ENCODE measurements at regions not wholly inside any gene's neighbourhood (a gene's known extent, or its start where the extent isn't known, plus 50 kb on each side); places are given as distances from the start of the nearest gene placed in this dataset.

- no peak for DNase-seq (ENCODE audit: extremely low spot score, unreplicated experiment)
- H3K27me3 Mint-ChIP-seq (ENCODE audit: unreplicated experiment): peaks cover 17% of the 10 kb centered on the region
- H3K27ac Mint-ChIP-seq (ENCODE audit: unreplicated experiment): no peak overlapping the region
- H3K36me3 Mint-ChIP-seq (ENCODE audit: unreplicated experiment): no peaks in the 10 kb centered on the region
- H3K4me3 Mint-ChIP-seq (ENCODE audit: unreplicated experiment): no peak overlapping the region
- no peak for TF ChIP-seq CTCF (IDR thresholded peaks at IDR 0.05)
- no peaks in the 10 kb centered on the region for H3K9me3 Mint-ChIP-seq (ENCODE audit: unreplicated experiment)
- H3K4me1 Mint-ChIP-seq (ENCODE audit: unreplicated experiment): peaks cover 11% of the 10 kb centered on the region
These were observed 223.7 kb upstream of the ADARB2 start for GRCh38 chr10:1960982-1961381.

GRCh38 chr10:1957057-1957456, 219.7 kb upstream of the ADARB2 start:
- Mint-ChIP-seq H3K4me1 (ENCODE audit: unreplicated experiment) (peaks cover 16% of the 10 kb centered on the region), H3K4me3 (ENCODE audit: unreplicated experiment) (no peak overlapping the region), H3K9me3 (ENCODE audit: unreplicated experiment) (no peaks in the 10 kb centered on the region), H3K27me3 (ENCODE audit: unreplicated experiment) (peaks cover 17% of the 10 kb centered on the region), H3K36me3 (ENCODE audit: unreplicated experiment) (no peaks in the 10 kb centered on the region), H3K27ac (ENCODE audit: unreplicated experiment) (no peak overlapping the region)
- no peak for TF ChIP-seq CTCF (IDR thresholded peaks at IDR 0.05)
- DNase-seq (ENCODE audit: extremely low spot score, unreplicated experiment): no peak

GRCh38 chr10:1954300-1954699, 217.0 kb upstream of the ADARB2 start:
- H3K27me3 Mint-ChIP-seq (ENCODE audit: unreplicated experiment): peaks cover 12% of the 10 kb centered on the region
- no peak overlapping the region for H3K27ac Mint-ChIP-seq (ENCODE audit: unreplicated experiment)
- H3K4me1 Mint-ChIP-seq (ENCODE audit: unreplicated experiment): peaks cover 7% of the 10 kb centered on the region
- H3K36me3 Mint-ChIP-seq (ENCODE audit: unreplicated experiment): no peaks in the 10 kb centered on the region
- no peaks in the 10 kb centered on the region for H3K9me3 Mint-ChIP-seq (ENCODE audit: unreplicated experiment)
- DNase-seq (ENCODE audit: extremely low spot score, unreplicated experiment): no peak
- no peak for TF ChIP-seq CTCF (IDR thresholded peaks at IDR 0.05)
- H3K4me3 Mint-ChIP-seq (ENCODE audit: unreplicated experiment): no peak overlapping the region

GRCh38 chr10:1952126-1953095, 215.1 kb upstream of the ADARB2 start:
- no peak overlapping the region for H3K4me3 Mint-ChIP-seq (ENCODE audit: unreplicated experiment)
- H3K36me3 Mint-ChIP-seq (ENCODE audit: unreplicated experiment): no peaks in the 10 kb centered on the region
- no peak overlapping the region for H3K27ac Mint-ChIP-seq (ENCODE audit: unreplicated experiment)
- H3K9me3 Mint-ChIP-seq (ENCODE audit: unreplicated experiment): no peaks in the 10 kb centered on the region
- peaks cover 7% of the 10 kb centered on the region for H3K4me1 Mint-ChIP-seq (ENCODE audit: unreplicated experiment)
- TF ChIP-seq CTCF (IDR thresholded peaks at IDR 0.05): no peak
- no peak for DNase-seq (ENCODE audit: extremely low spot score, unreplicated experiment)
- H3K27me3 Mint-ChIP-seq (ENCODE audit: unreplicated experiment): peaks cover 8% of the 10 kb centered on the region

GRCh38 chr10:1950803-1951495, 213.6 kb upstream of the ADARB2 start:
- H3K36me3 Mint-ChIP-seq (ENCODE audit: unreplicated experiment): no peaks in the 10 kb centered on the region
- H3K4me3 Mint-ChIP-seq (ENCODE audit: unreplicated experiment): no peak overlapping the region
- H3K9me3 Mint-ChIP-seq (ENCODE audit: unreplicated experiment): no peaks in the 10 kb centered on the region
- peaks cover 13% of the 10 kb centered on the region for H3K27me3 Mint-ChIP-seq (ENCODE audit: unreplicated experiment)
- no peak for DNase-seq (ENCODE audit: extremely low spot score, unreplicated experiment)
- peaks cover 7% of the 10 kb centered on the region for H3K4me1 Mint-ChIP-seq (ENCODE audit: unreplicated experiment)
- H3K27ac Mint-ChIP-seq (ENCODE audit: unreplicated experiment): no peak overlapping the region
- no peak for TF ChIP-seq CTCF (IDR thresholded peaks at IDR 0.05)
